Liver (tissue), 8 donors: ENCODE measurements at regions not wholly inside any gene's neighbourhood (a gene's known extent, or its start where the extent isn't known, plus 50 kb on each side); places are given as distances from the start of the nearest gene placed in this dataset.

Source experiments
- DNase-seq: peaks from one replicate; pipeline ENCODE4 v3.0.0-alpha.2; 2017; ENCODE audit warnings: low spot score
- H3K27ac ChIP-seq, 2 donors: one replicate each; pipeline ENCODE4 v1.7.0; 2013; ENCODE audit warnings: inconsistent platforms in 2 of 2, low read length in 2 of 2, control low read depth in 1 of 2, low read depth in 1 of 2, mild to moderate bottlenecking in 1 of 2
- H3K27me3 ChIP-seq, 4 donors: one replicate each; pipeline versions ENCODE4 v1.6.1 to v1.7.0; 2013; ENCODE audit warnings: low read length in 3 of 4, inconsistent platforms in 1 of 4, mild to moderate bottlenecking in 1 of 4, moderate library complexity in 1 of 4; ENCODE audit not compliant: control insufficient read depth in 4 of 4, insufficient read depth in 4 of 4
- H3K36me3 ChIP-seq, 4 donors: one replicate each; pipeline versions ENCODE4 v1.6.1 to v1.7.0; 2013; ENCODE audit warnings: low read length in 3 of 4, mild to moderate bottlenecking in 3 of 4, low read depth in 1 of 4, moderate library complexity in 1 of 4; ENCODE audit not compliant: control insufficient read depth in 4 of 4, insufficient read depth in 3 of 4
- H3K4me1 ChIP-seq, 4 donors: one replicate each; pipeline versions ENCODE4 v1.6.1 to v1.7.0; 2013; ENCODE audit warnings: low read length in 3 of 4, mild to moderate bottlenecking in 3 of 4, moderate library complexity in 1 of 4; ENCODE audit not compliant: control insufficient read depth in 4 of 4, insufficient read depth in 4 of 4
- H3K4me3 ChIP-seq, 3 donors: one replicate each; pipeline versions ENCODE4 v1.6.1 to v1.7.0; 2013; ENCODE audit warnings: low read length in 3 of 3, control low read depth in 1 of 3, low read depth in 1 of 3, mild to moderate bottlenecking in 1 of 3
- H3K9ac ChIP-seq, 2 donors: one replicate each; pipeline ENCODE4 v1.7.0; 2013; ENCODE audit warnings: low read length in 2 of 2, mild to moderate bottlenecking in 2 of 2, moderate library complexity in 2 of 2, control low read depth in 1 of 2, low read depth in 1 of 2
- H3K9me3 ChIP-seq, 4 donors: one replicate each; pipeline versions ENCODE4 v1.6.1 to v1.7.0; 2013; ENCODE audit warnings: low read length in 3 of 4; ENCODE audit not compliant: control insufficient read depth in 4 of 4
- FOXA1 ChIP-seq: IDR thresholded peaks from 2 replicates; pipeline ENCODE4 v1.6.1; 2016; ENCODE audit warnings: antibody characterized with exemption
- FOXA2 ChIP-seq: IDR thresholded peaks from 2 replicates; pipeline ENCODE4 v1.6.1; 2016; ENCODE audit warnings: antibody characterized with exemption
- GABPA ChIP-seq, 2 donors: IDR thresholded peaks in 1 of 2; conservative IDR thresholded peaks in 1 of 2; 2 replicates each; pipeline ENCODE4 v1.6.1; 2016; ENCODE audit warnings: antibody characterized with exemption in 2 of 2, mild to moderate bottlenecking in 1 of 2, moderate library complexity in 1 of 2
- HNF4A ChIP-seq, 2 donors: conservative IDR thresholded peaks; 2 replicates each; pipeline ENCODE4 v1.6.1; 2016; ENCODE audit warnings: antibody characterized with exemption in 2 of 2, mild to moderate bottlenecking in 2 of 2
- HNF4G ChIP-seq: IDR thresholded peaks from 2 replicates; pipeline ENCODE4 v1.6.1; 2016; ENCODE audit warnings: antibody characterized with exemption
- JUND ChIP-seq, 2 donors: IDR thresholded peaks; 2 replicates each; pipeline ENCODE4 v1.6.1; 2016; ENCODE audit warnings: antibody characterized with exemption in 2 of 2
- NR2F2 ChIP-seq: IDR thresholded peaks from 2 replicates; pipeline ENCODE4 v1.6.1; 2016; ENCODE audit warnings: antibody characterized with exemption
- RAD21 ChIP-seq, 2 donors: IDR thresholded peaks; 2 replicates each; pipeline ENCODE4 v1.6.1; 2016; ENCODE audit warnings: antibody characterized with exemption in 2 of 2, mild to moderate bottlenecking in 2 of 2
- RXRA ChIP-seq, 2 donors: IDR thresholded peaks; 2 replicates each; pipeline ENCODE4 v1.6.1; 2017 to 2018; ENCODE audit warnings: antibody characterized with exemption in 2 of 2, mild to moderate bottlenecking in 1 of 2
- SP1 ChIP-seq: IDR thresholded peaks from 2 replicates; pipeline ENCODE4 v1.6.1; 2018; ENCODE audit warnings: antibody characterized with exemption, mild to moderate bottlenecking
- TAF1 ChIP-seq: conservative IDR thresholded peaks from 2 replicates; pipeline ENCODE4 v1.6.1; 2016; ENCODE audit warnings: antibody characterized with exemption, mild to moderate bottlenecking
- YY1 ChIP-seq: IDR thresholded peaks from 2 replicates; pipeline ENCODE4 v1.6.1; 2016; ENCODE audit warnings: antibody characterized with exemption, mild to moderate bottlenecking
- WGBS: extraction: QIAGEN DNeasy Blood & Tissue Kit; methylation state at CpG from one replicate; pipeline ENCODE4 v1.1.7; 2013; 5-methylcytosine and 5-hydroxymethylcytosine counted together
- TF ChIP-seq, protein P1 (sequence below): IDR thresholded peaks from 2 replicates; pipeline ENCODE4 v1.6.1; 2016; ENCODE audit warnings: antibody characterized with exemption
- TF ChIP-seq, protein P2 (sequence below): IDR thresholded peaks from 2 replicates; pipeline ENCODE4 v1.6.1; 2016; ENCODE audit warnings: antibody characterized with exemption, mild to moderate bottlenecking
- TF ChIP-seq, protein P3 (sequence below): IDR thresholded peaks from 2 replicates; pipeline ENCODE4 v1.6.1; 2016; ENCODE audit warnings: antibody characterized with exemption
- TF ChIP-seq, protein P4 (sequence below): IDR thresholded peaks from 2 replicates; pipeline ENCODE4 v1.6.1; 2016; ENCODE audit warnings: antibody characterized with exemption
- TF ChIP-seq, protein P5 (sequence below): fragments of 150-350 bp; IDR thresholded peaks from 2 replicates; pipeline ENCODE4 v1.5.1; 2017; ENCODE audit warnings: improper control_type of control experiment, low read depth, low read length; ENCODE audit not compliant: missing input control
- donor health status: healthy.
- donor health status: healthy.
- donor health status: healthy.
- donor health status: healthy.
- donor health status: healthy.

DNA sequence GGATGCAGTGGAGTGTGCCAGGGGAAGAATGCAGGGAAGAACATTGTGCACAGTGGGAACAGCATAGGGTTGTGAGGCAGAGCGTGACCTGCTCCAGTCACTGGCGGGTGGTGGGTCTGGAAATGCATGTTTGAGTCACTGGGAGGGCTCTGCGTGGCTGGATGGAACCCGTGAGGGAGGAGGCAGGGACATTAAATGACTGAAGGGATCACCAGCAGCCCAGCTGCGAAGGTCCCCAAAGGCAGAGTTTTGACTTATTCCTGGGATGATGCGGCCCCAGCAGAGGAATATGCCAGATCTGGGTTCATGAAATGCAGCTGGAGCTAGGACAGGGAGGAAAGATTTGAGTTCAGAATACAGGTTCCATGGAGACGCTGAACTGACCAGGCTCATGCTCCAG lies 104.0 kb upstream of the FGF3 start:
- no peak overlapping the region for H3K9ac ChIP-seq
- 86% methylated on average over 7 of the region's 7 CpGs for WGBS
- TF ChIP-seq SP1 (no peak), FOXA2 (no peak), FOXA1 (no peak), RXRA (IDR thresholded peaks at IDR 0.05) (no peak), HNF4G (no peak), NR2F2 (no peak), JUND (IDR thresholded peaks at IDR 0.05) (no peak)
- TF ChIP-seq, protein P1, sequence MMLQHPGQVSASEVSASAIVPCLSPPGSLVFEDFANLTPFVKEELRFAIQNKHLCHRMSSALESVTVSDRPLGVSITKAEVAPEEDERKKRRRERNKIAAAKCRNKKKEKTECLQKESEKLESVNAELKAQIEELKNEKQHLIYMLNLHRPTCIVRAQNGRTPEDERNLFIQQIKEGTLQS = no peak
- TF ChIP-seq, protein P2, sequence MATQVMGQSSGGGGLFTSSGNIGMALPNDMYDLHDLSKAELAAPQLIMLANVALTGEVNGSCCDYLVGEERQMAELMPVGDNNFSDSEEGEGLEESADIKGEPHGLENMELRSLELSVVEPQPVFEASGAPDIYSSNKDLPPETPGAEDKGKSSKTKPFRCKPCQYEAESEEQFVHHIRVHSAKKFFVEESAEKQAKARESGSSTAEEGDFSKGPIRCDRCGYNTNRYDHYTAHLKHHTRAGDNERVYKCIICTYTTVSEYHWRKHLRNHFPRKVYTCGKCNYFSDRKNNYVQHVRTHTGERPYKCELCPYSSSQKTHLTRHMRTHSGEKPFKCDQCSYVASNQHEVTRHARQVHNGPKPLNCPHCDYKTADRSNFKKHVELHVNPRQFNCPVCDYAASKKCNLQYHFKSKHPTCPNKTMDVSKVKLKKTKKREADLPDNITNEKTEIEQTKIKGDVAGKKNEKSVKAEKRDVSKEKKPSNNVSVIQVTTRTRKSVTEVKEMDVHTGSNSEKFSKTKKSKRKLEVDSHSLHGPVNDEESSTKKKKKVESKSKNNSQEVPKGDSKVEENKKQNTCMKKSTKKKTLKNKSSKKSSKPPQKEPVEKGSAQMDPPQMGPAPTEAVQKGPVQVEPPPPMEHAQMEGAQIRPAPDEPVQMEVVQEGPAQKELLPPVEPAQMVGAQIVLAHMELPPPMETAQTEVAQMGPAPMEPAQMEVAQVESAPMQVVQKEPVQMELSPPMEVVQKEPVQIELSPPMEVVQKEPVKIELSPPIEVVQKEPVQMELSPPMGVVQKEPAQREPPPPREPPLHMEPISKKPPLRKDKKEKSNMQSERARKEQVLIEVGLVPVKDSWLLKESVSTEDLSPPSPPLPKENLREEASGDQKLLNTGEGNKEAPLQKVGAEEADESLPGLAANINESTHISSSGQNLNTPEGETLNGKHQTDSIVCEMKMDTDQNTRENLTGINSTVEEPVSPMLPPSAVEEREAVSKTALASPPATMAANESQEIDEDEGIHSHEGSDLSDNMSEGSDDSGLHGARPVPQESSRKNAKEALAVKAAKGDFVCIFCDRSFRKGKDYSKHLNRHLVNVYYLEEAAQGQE = no peak
- no peak overlapping the region for H3K27ac ChIP-seq
- H3K4me1 ChIP-seq = peaks cover 1 to 9% (median 6%) of the 10 kb centered on the region in 4 donors
- no peaks in the 10 kb centered on the region for H3K36me3 ChIP-seq
- H3K27me3 ChIP-seq = peaks cover 0 to 3% (median 0%) of the 10 kb centered on the region in 4 donors
- no peak overlapping the region for H3K4me3 ChIP-seq
- H3K9me3 ChIP-seq = no peaks in the 10 kb centered on the region
- no peak for DNase-seq

DNA sequence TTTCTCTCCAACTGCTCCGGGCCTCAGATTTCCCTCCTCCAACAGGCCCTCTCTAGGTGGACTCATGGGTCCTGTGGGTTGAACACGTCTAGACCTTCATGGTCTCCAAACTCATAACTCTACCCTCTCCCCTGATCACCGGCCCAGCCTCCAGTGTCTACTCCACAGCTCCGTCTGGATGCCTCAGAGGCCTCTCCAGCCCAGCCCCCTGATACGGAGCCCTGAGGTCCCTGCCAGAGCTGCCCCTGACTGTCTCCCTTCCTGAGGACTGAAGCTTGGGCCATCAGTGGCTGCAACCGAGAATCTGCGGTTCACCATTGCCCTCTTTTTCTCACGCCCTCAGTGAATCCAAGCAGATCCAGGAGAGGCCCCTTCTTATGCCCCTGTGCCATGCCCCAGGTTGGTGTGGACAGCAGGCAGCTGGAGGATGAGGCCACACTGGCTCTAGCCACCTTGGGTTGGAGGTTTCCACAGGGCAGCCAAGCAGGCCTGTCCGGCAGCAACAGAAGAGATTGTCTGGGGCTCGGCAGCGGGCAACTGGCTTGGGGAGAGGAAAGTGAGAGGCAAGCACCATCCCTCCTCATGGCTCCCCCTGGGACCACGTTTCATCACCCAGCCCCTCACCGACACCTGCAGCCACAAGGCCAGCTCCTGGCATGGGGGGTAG lies 104.6 kb upstream of the FGF3 start:
- Histone ChIP-seq H3K27me3 (peaks cover 0 to 3% (median 0%) of the 10 kb centered on the region in 4 donors), H3K4me3 (no peak overlapping the region), H3K9ac (no peak overlapping the region), H3K4me1 (peaks cover 0 to 4% (median 1%) of the 10 kb centered on the region in 4 donors), H3K27ac (no peak overlapping the region), H3K36me3 (no peaks in the 10 kb centered on the region), H3K9me3 (no peaks in the 10 kb centered on the region)
- 90% methylated on average over 13 of the region's 13 CpGs for WGBS
- TF ChIP-seq NR2F2 (no peak), YY1 (no peak), TAF1 (no peak), RAD21 (IDR thresholded peaks at IDR 0.05) (no peak), RXRA (IDR thresholded peaks at IDR 0.05) (no peak), HNF4A (conservative IDR thresholded peaks at IDR 0.05) (no peak), FOXA1 (no peak), FOXA2 (no peak), SP1 (no peak), GABPA (IDR thresholded peaks at IDR 0.05 in 1 of 2, conservative IDR thresholded peaks at IDR 0.05 in 1 of 2) (no peak)
- TF ChIP-seq, protein P3, sequence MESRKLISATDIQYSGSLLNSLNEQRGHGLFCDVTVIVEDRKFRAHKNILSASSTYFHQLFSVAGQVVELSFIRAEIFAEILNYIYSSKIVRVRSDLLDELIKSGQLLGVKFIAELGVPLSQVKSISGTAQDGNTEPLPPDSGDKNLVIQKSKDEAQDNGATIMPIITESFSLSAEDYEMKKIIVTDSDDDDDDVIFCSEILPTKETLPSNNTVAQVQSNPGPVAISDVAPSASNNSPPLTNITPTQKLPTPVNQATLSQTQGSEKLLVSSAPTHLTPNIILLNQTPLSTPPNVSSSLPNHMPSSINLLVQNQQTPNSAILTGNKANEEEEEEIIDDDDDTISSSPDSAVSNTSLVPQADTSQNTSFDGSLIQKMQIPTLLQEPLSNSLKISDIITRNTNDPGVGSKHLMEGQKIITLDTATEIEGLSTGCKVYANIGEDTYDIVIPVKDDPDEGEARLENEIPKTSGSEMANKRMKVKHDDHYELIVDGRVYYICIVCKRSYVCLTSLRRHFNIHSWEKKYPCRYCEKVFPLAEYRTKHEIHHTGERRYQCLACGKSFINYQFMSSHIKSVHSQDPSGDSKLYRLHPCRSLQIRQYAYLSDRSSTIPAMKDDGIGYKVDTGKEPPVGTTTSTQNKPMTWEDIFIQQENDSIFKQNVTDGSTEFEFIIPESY = no peak
- TF ChIP-seq, protein P4, sequence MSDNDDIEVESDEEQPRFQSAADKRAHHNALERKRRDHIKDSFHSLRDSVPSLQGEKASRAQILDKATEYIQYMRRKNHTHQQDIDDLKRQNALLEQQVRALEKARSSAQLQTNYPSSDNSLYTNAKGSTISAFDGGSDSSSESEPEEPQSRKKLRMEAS = no peak
- TF ChIP-seq, protein P5, sequence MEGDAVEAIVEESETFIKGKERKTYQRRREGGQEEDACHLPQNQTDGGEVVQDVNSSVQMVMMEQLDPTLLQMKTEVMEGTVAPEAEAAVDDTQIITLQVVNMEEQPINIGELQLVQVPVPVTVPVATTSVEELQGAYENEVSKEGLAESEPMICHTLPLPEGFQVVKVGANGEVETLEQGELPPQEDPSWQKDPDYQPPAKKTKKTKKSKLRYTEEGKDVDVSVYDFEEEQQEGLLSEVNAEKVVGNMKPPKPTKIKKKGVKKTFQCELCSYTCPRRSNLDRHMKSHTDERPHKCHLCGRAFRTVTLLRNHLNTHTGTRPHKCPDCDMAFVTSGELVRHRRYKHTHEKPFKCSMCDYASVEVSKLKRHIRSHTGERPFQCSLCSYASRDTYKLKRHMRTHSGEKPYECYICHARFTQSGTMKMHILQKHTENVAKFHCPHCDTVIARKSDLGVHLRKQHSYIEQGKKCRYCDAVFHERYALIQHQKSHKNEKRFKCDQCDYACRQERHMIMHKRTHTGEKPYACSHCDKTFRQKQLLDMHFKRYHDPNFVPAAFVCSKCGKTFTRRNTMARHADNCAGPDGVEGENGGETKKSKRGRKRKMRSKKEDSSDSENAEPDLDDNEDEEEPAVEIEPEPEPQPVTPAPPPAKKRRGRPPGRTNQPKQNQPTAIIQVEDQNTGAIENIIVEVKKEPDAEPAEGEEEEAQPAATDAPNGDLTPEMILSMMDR = no peak
- DNase-seq = no peak
